ENCODE measurements at regions not wholly inside any gene's neighbourhood (a gene's known extent, or its start where the extent isn't known, plus 50 kb on each side); places are given as distances from the start of the nearest gene placed in this dataset.
"Not testable (repeated sequence)": the region's sequence is repeated elsewhere in the genome, so short reads cannot be mapped to it uniquely, and the experiment has no call there.

DNA sequence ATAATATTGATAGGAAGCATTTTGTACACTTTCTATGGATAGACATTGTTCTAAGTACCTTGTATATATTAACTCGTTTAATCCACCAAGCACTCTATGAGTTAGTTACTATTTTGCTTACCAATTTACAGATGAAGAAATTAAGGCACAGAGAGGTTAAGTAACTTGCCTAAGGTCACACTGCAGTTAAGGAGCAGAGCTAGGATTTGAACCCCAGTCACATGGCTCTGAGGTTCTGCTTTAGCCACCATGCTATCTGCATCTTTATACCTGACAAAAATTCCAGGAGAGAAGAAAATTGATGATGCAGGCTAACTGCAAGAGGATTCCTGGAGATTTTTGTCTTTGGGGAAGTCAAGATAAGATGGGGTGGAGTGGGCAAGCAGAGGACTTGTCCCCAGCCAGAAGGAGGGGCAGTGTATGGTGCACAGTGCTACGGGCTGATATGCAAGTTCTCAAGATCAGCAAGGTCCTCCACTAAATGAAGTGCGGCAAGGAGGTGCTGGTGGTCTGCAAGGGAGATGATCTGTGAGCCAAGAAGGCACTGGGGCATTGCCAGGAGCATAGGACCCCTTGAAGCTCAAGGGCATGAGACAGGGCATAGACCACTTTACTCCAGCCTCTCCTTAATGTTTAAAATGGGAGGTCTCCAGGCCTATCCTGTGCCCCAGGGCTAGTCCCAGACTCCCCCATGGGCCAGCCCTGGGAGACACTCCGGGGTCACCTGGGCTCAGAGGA, 430.6 kb downstream of the RPS24 start:
- H3K27me3 ChIP-seq = no peaks in the 10 kb centered on the region
- no peak for DNase-seq

GRCh38 chr10:78464856-78465267, 431.2 kb downstream of the RPS24 start:
- Histone ChIP-seq H3K9me3 (no peaks in the 10 kb centered on the region), H3K27me3 (no peaks in the 10 kb centered on the region), H3K36me3 (no peaks in the 10 kb centered on the region), H3K4me3 (no peak overlapping the region)
- no peak for DNase-seq

More for the DNA sequence above, 430.6 kb downstream of the RPS24 start:
- Histone ChIP-seq H3K4me3 (no peak overlapping the region), H3K36me3 (no peaks in the 10 kb centered on the region), H3K9me3 (no peaks in the 10 kb centered on the region)

DNA sequence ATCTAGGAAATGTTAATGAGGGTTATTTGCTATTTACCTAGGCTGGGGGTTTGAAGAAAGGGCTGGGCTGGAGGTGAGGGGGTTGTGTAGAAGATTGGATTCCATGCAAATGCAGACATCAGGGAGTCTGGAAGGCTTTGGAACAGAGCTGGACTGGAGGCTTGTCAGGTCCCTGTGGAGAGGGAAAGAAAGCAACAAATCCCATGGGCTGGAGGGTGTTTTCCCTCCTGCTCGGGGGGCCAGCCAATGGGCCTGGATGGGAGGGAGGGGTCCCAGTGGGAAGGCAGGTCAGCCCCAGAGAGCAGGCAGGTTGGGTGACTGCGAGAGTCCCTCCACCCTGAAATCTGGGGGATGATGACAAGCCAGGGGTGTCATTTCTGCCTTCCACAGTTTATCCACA, 431.8 kb downstream of the RPS24 start:
- H3K4me3 ChIP-seq = no peak overlapping the region
- H3K27me3 ChIP-seq = no peaks in the 10 kb centered on the region
- DNase-seq = no peak

DNA sequence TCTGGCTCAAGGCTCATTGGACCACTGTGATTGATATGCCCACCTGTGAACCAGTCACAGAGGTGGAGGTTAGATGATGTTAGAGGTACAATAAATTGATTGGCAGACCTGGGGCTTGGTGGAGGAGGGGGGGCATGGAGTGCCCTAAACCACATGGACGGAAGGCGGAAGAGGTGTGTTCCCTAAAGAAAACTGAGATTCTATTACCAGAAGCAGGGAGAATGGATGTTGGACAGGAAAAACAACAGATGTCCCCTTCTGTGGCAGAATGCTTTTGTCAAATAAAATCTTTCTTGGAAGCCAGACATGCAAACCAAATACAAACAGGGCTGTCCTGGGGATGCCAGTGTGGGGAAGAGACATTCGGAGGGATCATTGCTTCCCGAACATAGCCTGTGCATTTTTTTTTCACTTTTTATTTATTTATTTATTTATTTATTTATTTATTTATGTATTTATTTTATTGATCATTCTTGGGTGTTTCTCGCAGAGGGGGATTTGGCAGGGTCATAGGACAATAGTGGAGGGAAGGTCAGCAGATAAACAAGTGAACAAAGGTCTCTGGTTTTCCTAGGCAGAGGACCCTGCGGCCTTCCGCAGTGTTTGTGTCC, 433.9 kb downstream of the RPS24 start:
- no peaks in the 10 kb centered on the region for H3K9me3 ChIP-seq
- DNase-seq = no peak
- no peak overlapping the region for H3K4me3 ChIP-seq
- H3K36me3 ChIP-seq = no peaks in the 10 kb centered on the region
- no peaks in the 10 kb centered on the region for H3K27me3 ChIP-seq

More for the DNA sequence above, 431.8 kb downstream of the RPS24 start:
- Histone ChIP-seq H3K36me3 (no peaks in the 10 kb centered on the region), H3K9me3 (no peaks in the 10 kb centered on the region)

DNA sequence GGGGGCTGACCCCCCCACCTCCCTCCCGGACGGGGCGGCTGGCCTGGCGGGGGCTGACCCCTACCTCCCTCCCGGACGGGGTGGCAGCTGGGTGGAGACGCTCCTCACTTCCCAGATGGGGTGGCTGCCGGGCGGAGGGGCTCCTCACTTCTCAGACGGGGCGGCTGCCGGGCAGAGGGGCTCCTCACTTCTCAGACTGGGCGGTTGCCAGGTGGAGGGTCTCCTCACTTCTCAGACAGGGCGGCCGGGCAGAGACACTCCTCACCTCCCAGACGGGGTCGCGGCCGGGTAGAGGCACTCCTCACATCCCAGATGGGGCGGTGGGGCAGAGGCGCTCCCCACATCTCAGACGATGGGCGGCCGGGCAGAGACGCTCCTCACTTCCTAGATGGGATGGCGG, 435.1 kb downstream of the RPS24 start:
- not testable (repeated sequence) for H3K4me3 ChIP-seq, H3K27me3 ChIP-seq, H3K9me3 ChIP-seq, DNase-seq, H3K36me3 ChIP-seq

- H3K4me3 ChIP-seq = no peak overlapping the region
- no peaks in the 10 kb centered on the region for H3K36me3 ChIP-seq
- no peaks in the 10 kb centered on the region for H3K9me3 ChIP-seq
- no peaks in the 10 kb centered on the region for H3K27me3 ChIP-seq
- DNase-seq = peak; percentile 27
Measured at GRCh38 chr10:78470267-78471103, 436.8 kb downstream of the RPS24 start.

GRCh38 chr10:78471326-78471722, 437.7 kb downstream of the RPS24 start:
- DNase-seq = no peak
- Histone ChIP-seq H3K27me3 (no peaks in the 10 kb centered on the region), H3K9me3 (no peaks in the 10 kb centered on the region), H3K36me3 (no peaks in the 10 kb centered on the region), H3K4me3 (no peak overlapping the region)

DNA sequence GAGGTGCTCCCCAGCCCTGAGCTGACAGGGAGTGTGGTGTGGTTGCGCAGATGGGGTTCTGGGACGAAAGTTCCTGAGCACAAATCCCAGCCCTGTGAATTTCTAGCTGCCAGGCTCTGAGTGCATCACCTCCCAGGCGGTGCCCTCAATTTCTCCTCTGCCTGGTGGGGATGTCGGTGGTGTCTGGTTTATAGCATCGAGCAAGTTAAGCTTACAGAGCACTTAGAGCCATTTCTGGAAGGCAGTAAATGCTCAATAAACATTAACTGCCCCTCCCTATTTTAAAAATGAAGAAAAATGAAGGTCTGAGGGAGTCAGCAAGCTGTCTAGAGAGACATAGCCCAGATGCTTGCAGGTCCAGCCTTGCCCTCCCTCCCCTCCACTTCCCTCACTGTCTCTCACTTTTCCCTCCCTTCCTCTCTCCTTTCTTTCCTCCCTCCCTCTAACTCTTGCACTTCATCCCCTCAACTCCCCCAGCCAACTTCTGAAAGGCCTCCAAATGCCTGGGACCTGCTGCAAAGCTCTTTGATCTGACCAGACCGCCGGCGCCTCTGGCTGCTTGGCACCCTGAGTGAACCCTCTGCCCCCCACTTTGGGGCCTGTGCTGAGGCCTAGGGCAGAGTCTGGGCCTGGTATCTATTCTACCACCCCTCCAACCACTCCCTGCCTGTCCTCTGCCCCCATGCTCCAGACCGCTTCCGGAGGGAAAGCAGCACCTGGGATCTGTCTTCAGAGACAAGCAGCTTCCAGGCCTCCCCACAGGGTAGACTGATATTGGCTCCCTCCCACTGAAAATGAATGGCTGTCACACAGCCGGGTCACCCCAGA, 438.3 kb downstream of the RPS24 start:
- Histone ChIP-seq H3K36me3 (no peaks in the 10 kb centered on the region), H3K27me3 (no peaks in the 10 kb centered on the region), H3K9me3 (no peaks in the 10 kb centered on the region), H3K4me3 (no peak overlapping the region)
- DNase-seq = no peak

DNA sequence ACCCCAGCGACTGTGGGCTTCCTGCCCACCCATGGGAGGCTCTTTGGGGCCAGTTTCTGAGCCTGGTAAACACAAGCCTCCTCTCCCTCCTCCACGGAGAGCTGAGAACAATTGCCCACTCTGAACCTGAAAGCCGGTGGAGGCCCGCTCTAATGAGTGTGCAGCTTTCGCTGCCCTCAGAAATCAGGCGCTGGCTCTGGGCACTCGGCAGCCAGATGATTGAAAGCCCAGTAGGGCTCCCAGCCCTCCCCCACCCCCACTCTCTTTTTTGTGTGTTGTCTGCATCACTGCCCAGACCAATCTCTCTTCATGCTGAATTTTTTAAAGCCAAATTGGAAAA, 438.9 kb downstream of the RPS24 start:
- no peak for DNase-seq
- no peaks in the 10 kb centered on the region for H3K27me3 ChIP-seq
- H3K4me3 ChIP-seq = no peak overlapping the region
- H3K9me3 ChIP-seq = no peaks in the 10 kb centered on the region
- H3K36me3 ChIP-seq = no peaks in the 10 kb centered on the region

DNA sequence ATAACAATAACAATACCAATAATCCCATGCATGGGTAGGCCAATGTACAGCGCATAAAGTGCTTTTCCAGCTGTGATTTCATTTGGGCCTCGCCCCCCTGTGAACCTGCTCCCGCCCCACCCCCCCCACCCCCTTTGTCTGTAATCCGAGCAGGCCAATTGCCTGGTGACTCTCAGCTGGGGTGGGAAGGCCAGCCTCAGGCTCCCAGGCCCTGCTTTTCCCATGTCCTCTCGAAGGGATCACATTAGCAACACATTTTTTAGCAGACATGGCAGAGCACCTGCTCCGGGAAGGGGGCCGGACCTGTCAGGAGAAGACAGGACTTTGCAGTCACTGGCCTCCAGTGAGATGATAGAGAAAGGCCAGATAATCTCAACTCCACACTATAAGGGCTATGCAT, 439.3 kb downstream of the RPS24 start:
- Histone ChIP-seq H3K27me3 (no peaks in the 10 kb centered on the region), H3K36me3 (no peaks in the 10 kb centered on the region), H3K9me3 (no peaks in the 10 kb centered on the region), H3K4me3 (no peak overlapping the region)
- DNase-seq = no peak

GRCh38 chr10:78474743-78475142, 441.1 kb downstream of the RPS24 start:
- Histone ChIP-seq H3K27me3 (no peaks in the 10 kb centered on the region), H3K9me3 (no peaks in the 10 kb centered on the region), H3K4me3 (no peak overlapping the region), H3K36me3 (no peaks in the 10 kb centered on the region)
- DNase-seq = no peak

- Histone ChIP-seq H3K4me3 (no peak overlapping the region), H3K9me3 (no peaks in the 10 kb centered on the region), H3K36me3 (no peaks in the 10 kb centered on the region), H3K27me3 (no peaks in the 10 kb centered on the region)
- DNase-seq = no peak
Measured at GRCh38 chr10:78475437-78475836, 441.8 kb downstream of the RPS24 start.

DNA sequence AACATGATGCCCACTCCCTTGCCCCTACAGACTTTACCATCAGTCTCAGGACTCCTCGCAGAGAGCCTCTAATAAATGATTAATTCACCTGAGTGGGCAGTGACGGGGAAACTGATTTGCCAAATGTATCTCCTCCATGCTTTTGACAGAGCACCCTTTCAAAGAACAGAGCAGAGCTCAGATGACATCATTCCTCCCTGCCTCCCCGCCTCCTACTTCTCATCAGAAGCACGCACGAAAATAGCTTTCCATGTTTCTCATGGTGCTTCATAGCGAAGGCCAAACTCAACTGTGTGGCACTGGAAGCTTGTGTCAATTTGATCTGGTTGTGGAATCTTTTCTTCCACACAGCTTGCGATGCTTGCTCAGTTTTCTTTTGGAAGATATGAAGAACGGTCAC, 442.5 kb downstream of the RPS24 start:
- no peak for DNase-seq
- Histone ChIP-seq H3K4me3 (no peak overlapping the region), H3K36me3 (no peaks in the 10 kb centered on the region), H3K27me3 (no peaks in the 10 kb centered on the region), H3K9me3 (no peaks in the 10 kb centered on the region)

DNA sequence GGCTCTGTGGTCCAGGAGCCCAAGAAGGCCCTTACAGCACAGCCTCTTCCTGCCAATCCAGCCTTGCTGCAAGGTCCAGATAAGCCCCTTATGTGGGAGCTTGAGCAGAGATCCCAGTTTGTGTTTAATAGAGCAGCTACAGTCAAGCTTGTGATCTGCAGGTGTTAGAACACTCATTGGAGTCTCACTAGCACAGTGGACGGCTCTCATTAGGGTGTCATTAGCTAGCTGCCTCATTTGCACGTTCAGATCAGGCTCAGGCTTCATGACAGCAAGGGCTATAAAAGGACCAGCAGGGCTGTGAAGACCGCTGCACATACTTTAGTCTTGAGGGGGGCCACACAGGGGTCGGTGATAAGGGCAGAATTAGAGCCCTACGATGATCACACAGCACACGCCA, 443.2 kb downstream of the RPS24 start:
- no peak for DNase-seq
- H3K4me3 ChIP-seq = no peak overlapping the region
- H3K9me3 ChIP-seq = no peaks in the 10 kb centered on the region
- H3K27me3 ChIP-seq = no peaks in the 10 kb centered on the region
- no peaks in the 10 kb centered on the region for H3K36me3 ChIP-seq

- H3K27me3 ChIP-seq = no peaks in the 10 kb centered on the region
- H3K9me3 ChIP-seq = no peaks in the 10 kb centered on the region
- H3K36me3 ChIP-seq = no peaks in the 10 kb centered on the region
- no peak overlapping the region for H3K4me3 ChIP-seq
- DNase-seq = no peak
Measured at GRCh38 chr10:78478919-78479318, 445.3 kb downstream of the RPS24 start.

DNA sequence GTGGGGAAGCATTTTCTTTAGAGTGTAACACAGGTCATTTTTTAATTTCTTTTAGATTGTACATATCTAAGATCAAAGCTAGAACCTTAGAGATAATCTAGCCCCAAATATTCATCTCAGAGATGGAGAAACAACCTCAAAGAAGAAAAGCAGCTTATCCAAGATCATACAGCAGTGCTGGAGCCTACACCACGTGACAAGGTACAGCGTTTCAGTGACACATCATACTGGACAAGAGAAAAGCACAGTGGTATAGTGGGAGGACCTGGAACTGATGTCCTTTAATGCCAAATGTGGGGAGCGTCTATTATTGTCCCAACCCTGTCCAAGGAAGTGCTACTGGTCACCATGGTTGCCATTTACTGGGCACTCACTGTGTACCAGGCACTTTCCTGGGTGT, 445.8 kb downstream of the RPS24 start:
- Histone ChIP-seq H3K9me3 (no peaks in the 10 kb centered on the region), H3K36me3 (no peaks in the 10 kb centered on the region), H3K27me3 (no peaks in the 10 kb centered on the region), H3K4me3 (no peak overlapping the region)
- DNase-seq = no peak

DNA sequence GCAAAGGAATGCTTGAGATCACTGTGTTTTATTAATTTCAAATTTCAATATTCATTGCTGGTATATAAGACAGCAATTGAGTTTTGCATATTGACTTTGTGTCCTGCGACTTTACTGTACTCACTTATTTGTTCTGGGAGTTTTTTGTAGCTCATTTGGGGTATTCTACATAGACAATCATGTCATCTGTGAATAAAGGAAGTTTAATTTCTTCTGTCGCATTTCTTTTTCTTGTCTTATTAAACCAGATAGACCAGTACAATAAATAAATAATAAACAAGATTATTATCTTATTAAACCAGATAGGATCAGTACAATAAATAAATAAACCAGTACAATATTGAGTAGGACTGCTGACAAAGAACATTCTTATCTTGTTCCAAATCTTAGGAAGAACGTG, 448.2 kb downstream of the RPS24 start:
- Histone ChIP-seq H3K36me3 (no peaks in the 10 kb centered on the region), H3K27me3 (no peaks in the 10 kb centered on the region), H3K9me3 (no peaks in the 10 kb centered on the region), H3K4me3 (no peak overlapping the region)
- DNase-seq = no peak
